HG03066 (cell line): ENCODE measurements at regions not wholly inside any gene's neighbourhood (a gene's known extent, or its start where the extent isn't known, plus 50 kb on each side); places are given as distances from the start of the nearest gene placed in this dataset.

Experiments used
- ATAC-seq: cut with Tn5 transposase; IDR thresholded peaks from one replicate; pipeline ENCODE4 v1.9.1; 2021; ENCODE audit warnings: low read depth; ENCODE audit not compliant: unreplicated experiment

GRCh38 chr4:11132478-11132877, 296.2 kb downstream of the HS3ST1 start:
- no peak for ATAC-seq

DNA sequence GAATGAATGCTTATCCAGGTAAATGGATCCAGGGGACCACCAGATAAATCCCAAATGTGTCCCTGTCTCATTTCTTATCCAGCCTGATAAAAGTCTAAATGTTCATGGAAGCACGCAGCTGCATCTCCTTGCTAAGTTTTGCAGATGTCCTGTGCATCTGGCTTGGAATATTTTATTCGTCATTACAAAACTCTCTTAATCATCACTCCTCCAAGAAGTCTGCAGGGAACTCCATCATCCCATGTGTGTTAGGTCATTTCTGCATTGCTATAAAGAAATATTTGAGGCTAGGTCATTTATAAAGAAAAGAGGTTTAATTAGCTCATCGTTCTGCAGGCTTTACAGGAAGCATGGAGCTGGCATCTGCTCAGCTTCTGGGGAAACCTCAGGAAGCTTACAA, 297.2 kb downstream of the HS3ST1 start:
- no peak for ATAC-seq

- no peak for ATAC-seq
These were observed 298.3 kb downstream of the HS3ST1 start for GRCh38 chr4:11130195-11130970.

- ATAC-seq = no peak
These were observed 308.3 kb downstream of the HS3ST1 start for GRCh38 chr4:11120435-11120834.

DNA sequence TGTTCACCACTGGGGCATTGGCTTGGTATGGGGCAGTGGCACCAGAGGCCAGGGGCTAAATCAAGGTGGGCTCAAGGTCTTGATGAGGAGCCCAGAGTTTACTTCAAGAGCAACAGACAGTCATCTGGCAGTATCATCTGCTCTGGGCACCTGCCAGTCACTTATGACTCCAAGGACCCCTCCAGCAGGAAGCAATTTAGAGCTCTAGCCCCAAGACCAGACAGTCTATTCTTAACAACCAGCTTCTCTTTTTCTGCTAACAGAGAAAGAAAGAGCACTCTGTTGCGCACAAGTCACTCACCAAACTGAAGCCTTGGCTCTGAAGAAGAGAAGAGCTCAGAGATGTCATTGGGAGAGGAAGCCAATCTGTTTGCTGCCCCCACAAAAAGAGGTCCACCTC, 309.2 kb downstream of the HS3ST1 start:
- ATAC-seq = no peak

GRCh38 chr4:11118513-11118912, 310.2 kb downstream of the HS3ST1 start:
- ATAC-seq = no peak

GRCh38 chr4:11116940-11117339, 311.8 kb downstream of the HS3ST1 start:
- no peak for ATAC-seq

- ATAC-seq = no peak
These were observed 316.8 kb downstream of the HS3ST1 start for GRCh38 chr4:11111876-11112275.

GRCh38 chr4:11111370-11111769, 317.3 kb downstream of the HS3ST1 start:
- no peak for ATAC-seq

DNA sequence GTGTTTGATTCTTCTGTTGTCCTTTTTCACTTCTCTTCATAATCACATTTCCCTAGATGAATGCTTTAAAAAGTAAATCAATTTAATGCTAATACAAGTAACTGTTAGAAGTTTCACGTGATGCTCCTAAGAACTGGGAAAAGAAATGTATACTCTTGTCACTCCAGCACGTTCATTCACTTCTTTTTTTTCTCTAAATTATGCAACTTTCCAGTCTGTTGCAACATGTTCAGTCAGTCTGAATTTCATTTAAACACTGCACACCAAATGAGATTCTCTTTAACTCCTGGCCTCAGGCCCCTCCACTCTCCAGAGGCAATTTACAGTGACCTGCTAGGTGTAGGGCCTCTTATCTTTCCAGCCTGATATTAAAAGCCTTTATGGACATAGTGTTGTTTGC, 321.9 kb downstream of the HS3ST1 start:
- ATAC-seq = no peak

GRCh38 chr4:11106190-11106589, 322.5 kb downstream of the HS3ST1 start:
- no peak for ATAC-seq

GRCh38 chr4:11105715-11106114, 323.0 kb downstream of the HS3ST1 start:
- ATAC-seq = no peak

DNA sequence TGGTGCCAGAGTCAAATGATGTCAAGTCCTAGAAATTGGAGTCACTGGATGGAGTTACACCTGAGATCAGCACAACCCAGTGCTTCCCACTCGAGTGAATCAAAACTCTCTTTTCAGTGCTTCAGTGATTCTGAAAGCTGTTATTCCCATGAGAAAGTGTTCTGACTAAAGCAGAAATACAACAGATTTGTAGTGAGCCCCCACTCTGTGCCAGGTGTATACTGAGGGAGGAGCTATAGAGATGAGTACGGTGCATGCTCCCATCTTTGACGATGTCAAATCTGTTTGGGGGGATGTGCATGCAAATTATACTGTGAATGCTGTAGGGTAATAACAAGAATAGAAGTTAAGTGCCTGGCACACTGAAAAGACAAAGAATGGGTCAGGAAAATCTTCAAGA, 330.2 kb downstream of the HS3ST1 start:
- no peak for ATAC-seq

DNA sequence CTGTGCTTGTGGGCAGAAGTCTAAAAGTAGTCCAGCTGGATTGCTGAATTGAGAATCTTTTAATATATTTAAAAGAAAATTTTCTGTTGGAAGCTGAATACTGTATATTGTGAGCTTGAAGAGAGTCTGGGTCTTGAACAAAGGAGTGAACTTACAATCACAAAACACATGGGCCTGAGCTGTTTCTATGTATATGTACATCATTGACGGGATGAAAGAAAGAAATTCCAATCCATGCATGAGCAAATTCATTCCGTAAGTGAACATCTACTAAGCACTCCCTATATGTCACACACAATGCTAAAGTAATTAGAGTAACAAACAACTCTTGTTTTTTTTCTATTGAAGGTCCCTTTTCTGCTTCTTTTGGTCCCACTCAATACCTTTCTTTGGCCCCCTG, 331.0 kb downstream of the HS3ST1 start:
- ATAC-seq = no peak

GRCh38 chr4:11081006-11081405, 347.7 kb downstream of the HS3ST1 start:
- ATAC-seq = no peak

DNA sequence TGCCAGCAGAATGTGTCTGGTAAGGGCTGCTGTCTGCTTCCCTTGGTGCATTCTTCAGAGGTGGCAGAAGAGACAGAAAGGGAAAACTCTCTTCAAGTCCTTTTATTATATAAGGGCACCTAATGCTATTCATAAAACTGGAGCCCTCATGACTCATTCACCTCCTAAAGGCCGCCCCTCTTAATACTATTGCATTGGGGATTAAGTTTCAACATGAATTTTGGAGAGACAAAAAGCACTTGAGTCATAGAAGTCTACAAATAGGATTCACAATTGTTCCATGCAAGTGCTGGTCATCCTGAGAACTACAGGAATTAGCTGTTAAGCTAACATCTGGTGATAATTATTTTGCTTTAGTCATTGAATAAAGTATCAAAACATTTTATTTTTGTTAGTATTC, 349.5 kb downstream of the HS3ST1 start:
- no peak for ATAC-seq

- ATAC-seq = no peak
These were observed 354.0 kb downstream of the HS3ST1 start for GRCh38 chr4:11074581-11075241.

GRCh38 chr4:11073621-11074051, 355.1 kb downstream of the HS3ST1 start:
- ATAC-seq = no peak

DNA sequence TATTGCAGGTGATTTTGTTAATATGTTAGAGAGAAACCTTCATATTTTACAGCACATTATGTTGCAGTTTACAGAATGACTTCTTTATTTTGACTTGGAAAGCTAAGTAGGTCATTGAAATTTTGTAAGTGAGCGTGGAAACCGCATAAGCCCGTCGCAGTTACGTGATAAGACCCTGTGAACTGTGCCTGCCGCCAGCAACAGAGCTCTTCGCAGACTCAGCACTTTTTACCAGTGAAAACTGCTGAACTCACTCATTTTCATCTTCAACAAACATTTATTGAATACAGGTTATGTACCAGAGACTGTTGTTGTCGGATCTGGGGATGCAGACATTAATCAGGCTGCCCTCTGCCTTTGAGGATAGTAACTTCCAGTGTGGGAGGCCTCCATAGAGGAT, 355.7 kb downstream of the HS3ST1 start:
- no peak for ATAC-seq

DNA sequence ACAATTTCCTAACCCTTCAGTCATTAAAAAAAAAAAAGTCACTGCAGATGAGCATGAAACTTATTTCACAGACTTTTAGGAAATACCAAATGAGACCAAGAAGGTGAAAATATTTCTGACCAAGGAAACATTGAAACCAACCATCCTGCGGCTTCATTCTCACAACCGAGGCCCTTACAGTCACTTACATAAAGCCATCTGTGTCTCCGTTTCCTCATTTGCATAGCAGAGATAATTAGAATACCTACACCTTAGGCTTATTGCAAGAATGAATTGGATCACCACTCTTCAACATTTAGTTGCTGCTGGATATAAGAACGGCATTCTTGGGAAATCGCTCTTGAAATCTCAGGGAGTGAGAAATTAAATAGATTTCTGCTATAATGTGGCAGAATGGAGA, 356.2 kb downstream of the HS3ST1 start:
- ATAC-seq = no peak

- ATAC-seq = no peak
These were observed 357.9 kb downstream of the HS3ST1 start for GRCh38 chr4:11070813-11071212.

DNA sequence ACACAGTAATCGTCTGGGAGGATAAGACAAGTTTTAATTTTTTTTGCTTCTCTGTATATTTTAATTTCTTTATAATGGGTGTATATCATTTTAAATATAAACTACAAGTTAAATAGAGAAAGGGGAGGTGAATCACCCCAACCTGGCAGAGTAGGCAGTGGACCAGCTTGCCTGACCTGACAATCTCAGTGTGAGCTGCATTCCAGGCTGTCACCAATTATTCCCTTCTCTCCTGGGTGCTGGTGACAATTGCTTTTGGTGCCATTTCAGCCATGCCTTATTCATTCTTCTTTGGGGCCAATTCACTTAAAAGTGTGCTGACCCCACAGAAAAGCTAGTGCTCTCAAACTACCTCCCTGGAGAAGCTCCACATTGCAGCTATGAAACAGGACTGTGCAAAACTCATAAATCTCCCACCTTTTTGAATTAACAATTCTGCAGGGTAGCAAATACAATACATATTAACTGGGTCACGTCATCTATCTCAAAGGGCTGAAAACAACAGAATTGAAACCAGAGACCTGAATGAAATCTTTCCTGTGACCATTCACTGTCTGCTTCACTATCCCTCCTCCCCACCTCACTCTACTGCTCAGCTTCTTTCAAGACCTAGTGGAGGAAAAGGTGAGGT, 359.0 kb downstream of the HS3ST1 start:
- ATAC-seq = no peak
